Caco-2 (cell line): ENCODE measurements at regions not wholly inside any gene's neighbourhood (a gene's known extent, or its start where the extent isn't known, plus 50 kb on each side); places are given as distances from the start of the nearest gene placed in this dataset.

Source experiments
- BruUV-seq: library from RNA; stranded (reverse); fragments of 400-500 nt; replicated peaks from 2 replicates; lab custom pipeline; 2021; lab: Mats Ljungman, UMichigan
- CTCF ChIA-PET: fragments of 300-600 bp; sonication (Branson Sonifier 250); formaldehyde crosslinking; loops from one replicate; lab custom pipeline; 2022; ENCODE audit warnings: antibody characterized with exemption; lab: Charles Lee
- POLR2A ChIA-PET: fragments of 300-600 bp; sonication (Branson Sonifier 250); formaldehyde crosslinking; loops from one replicate; lab custom pipeline; 2022; ENCODE audit warnings: antibody characterized with exemption; lab: Charles Lee
- DNase-seq, 2 experiments: peaks; one replicate each; pipeline versions ENCODE4 v3.0.0 to v3.0.0-alpha.2; 2020 to 2022
- H3K27me3 ChIP-seq: replicated peaks from 2 replicates; pipeline ENCODE4 v1.6.0; 2011; ENCODE audit warnings: low read length; ENCODE audit not compliant: control insufficient read depth, insufficient read depth
- H3K36me3 ChIP-seq: 2 replicates; pipeline ENCODE4 v1.5.1; 2011; ENCODE audit warnings: low read length; ENCODE audit not compliant: control insufficient read depth, insufficient read depth
- H3K4me1 ChIP-seq: fragments of 250-450 bp; sonication (Bioruptor Pico); 2 replicates; pipeline ENCODE4 v1.5.1; 2020; ENCODE audit warnings: mild to moderate bottlenecking
- H3K4me3 ChIP-seq: 2 replicates; pipeline ENCODE4 v1.5.1; 2011; ENCODE audit warnings: low read depth, mild to moderate bottlenecking, control low read depth, low read length
- H3K9me3 ChIP-seq: fragments of 250-450 bp; sonication (Bioruptor Pico); 2 replicates; pipeline ENCODE4 v1.5.1; 2020; ENCODE audit warnings: mild to moderate bottlenecking, moderate library complexity
- H3K27ac Mint-ChIP-seq: one replicate; pipeline ENCODE4 v1.8.0; 2022; ENCODE audit warnings: mixed read lengths; ENCODE audit not compliant: unreplicated experiment
- H3K27me3 Mint-ChIP-seq: one replicate; pipeline ENCODE4 v1.8.0; 2022; ENCODE audit warnings: mixed read lengths; ENCODE audit not compliant: insufficient read depth, unreplicated experiment
- H3K36me3 Mint-ChIP-seq: one replicate; pipeline ENCODE4 v1.8.0; 2022; ENCODE audit warnings: mild to moderate bottlenecking, mixed read lengths; ENCODE audit not compliant: insufficient read depth, unreplicated experiment
- H3K4me1 Mint-ChIP-seq: one replicate; pipeline ENCODE4 v1.8.0; 2022; ENCODE audit warnings: low read depth, mixed read lengths; ENCODE audit not compliant: unreplicated experiment
- H3K4me3 Mint-ChIP-seq: one replicate; pipeline ENCODE4 v1.8.0; 2022; ENCODE audit warnings: mild to moderate bottlenecking, moderate library complexity, mixed read lengths; ENCODE audit not compliant: unreplicated experiment
- H3K9me3 Mint-ChIP-seq: one replicate; pipeline ENCODE4 v1.8.0; 2022; ENCODE audit warnings: mixed read lengths; ENCODE audit not compliant: unreplicated experiment
- CTCF ChIP-seq, 2 experiments: fragments of 200-600 bp in 1 of 2; IDR thresholded peaks; 1 replicate in 1 of 2; 2 replicates in 1 of 2; pipeline versions ENCODE4 v1.5.1 to v1.8.0; 2011 to 2022; ENCODE audit warnings: antibody characterized with exemption in 1 of 2, control low read depth in 1 of 2, inconsistent platforms in 1 of 2, low read depth in 1 of 2, low read length in 1 of 2, mild to moderate bottlenecking in 1 of 2, moderate library complexity in 1 of 2; ENCODE audit not compliant: insufficient read depth in 1 of 2, severe bottlenecking in 1 of 2, unreplicated experiment in 1 of 2
- intact Hi-C: fragments of 100-400 bp; cut with micrococcal nuclease; formaldehyde crosslinking; loops from one replicate; pipeline ENCODE4 v1.10.0; 2022; ENCODE audit not compliant: unreplicated experiment

DNA sequence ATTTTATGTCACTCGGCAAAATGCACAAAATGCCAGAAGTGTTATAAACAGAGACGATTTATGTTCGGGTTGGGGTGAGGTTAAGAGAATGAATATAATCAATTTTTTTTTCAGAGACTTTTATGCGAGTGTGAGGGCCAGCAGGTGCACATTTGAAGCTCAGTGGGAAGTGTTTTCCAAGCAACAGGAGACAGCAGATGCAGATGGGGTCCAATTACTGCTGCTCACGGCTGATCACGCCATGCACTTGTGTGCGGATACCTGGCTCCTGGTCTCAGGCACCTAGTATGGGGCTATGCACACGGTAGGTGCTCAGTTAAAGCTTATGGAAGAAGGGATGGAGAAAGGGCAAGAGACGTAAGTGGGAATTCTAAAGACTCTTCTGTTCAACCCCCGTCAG is 249.1 kb downstream of the MIAT start:
- Mint-ChIP-seq H3K4me3 (no peak overlapping the region), H3K27ac (no peak overlapping the region), H3K4me1 (peaks cover 8% of the 10 kb centered on the region), H3K9me3 (no peaks in the 10 kb centered on the region), H3K27me3 (peaks cover 33% of the 10 kb centered on the region), H3K36me3 (no peaks in the 10 kb centered on the region)
- no TSS peak for BruUV-seq
- no peaks in the 10 kb centered on the region for H3K9me3 ChIP-seq
- no peaks in the 10 kb centered on the region for H3K27me3 ChIP-seq
- intact Hi-C loops = no loop called here
- no peak overlapping the region for H3K4me3 ChIP-seq
- DNase-seq = no peak
- H3K4me1 ChIP-seq = no peaks in the 10 kb centered on the region
- POLR2A ChIA-PET = no interaction called here
- TF ChIP-seq CTCF (IDR thresholded peaks at IDR 0.05; ENCODE audit: insufficient read depth in 1 of 2, low read depth in 1 of 2, low read length in 1 of 2, severe bottlenecking in 1 of 2, unreplicated experiment in 1 of 2) = no peak
- CTCF ChIA-PET = no interaction called here
- H3K36me3 ChIP-seq = no peaks in the 10 kb centered on the region

GRCh38 chr22:26907366-26907765 is 250.0 kb downstream of the MIAT start:
- CTCF ChIA-PET = no interaction called here
- H3K27me3 Mint-ChIP-seq = peaks cover 33% of the 10 kb centered on the region

DNA sequence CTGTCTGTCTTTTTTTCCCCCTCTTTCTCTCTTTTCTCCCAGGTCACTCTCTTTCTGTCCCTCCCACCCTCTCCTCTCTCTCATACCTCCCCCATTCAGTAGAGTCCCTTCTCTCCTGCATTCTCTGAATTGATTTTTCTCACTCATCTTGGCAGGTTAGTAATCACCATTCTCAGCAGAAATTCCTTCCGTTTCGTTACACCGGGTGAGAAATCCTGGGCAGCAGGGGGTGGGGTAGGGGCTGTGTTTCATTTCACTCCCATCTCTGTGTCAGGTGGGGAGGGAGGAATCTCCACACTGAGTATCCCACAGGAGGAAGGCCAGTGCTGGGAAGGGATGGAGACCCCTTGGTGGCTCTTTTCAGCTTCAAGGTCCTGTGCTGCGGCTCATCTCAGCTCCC is 253.5 kb downstream of the MIAT start:
- CTCF ChIA-PET = no interaction called here
- H3K27me3 ChIP-seq = no peaks in the 10 kb centered on the region
- intact Hi-C loops = no loop called here

More at GRCh38 chr22:26907366-26907765, 250.0 kb downstream of the MIAT start:
- Mint-ChIP-seq H3K36me3 (no peaks in the 10 kb centered on the region), H3K9me3 (no peaks in the 10 kb centered on the region), H3K27ac (no peak overlapping the region), H3K4me3 (no peak overlapping the region), H3K4me1 (peaks cover 8% of the 10 kb centered on the region)
- Histone ChIP-seq H3K4me1 (no peaks in the 10 kb centered on the region), H3K4me3 (no peak overlapping the region), H3K27me3 (no peaks in the 10 kb centered on the region), H3K9me3 (no peaks in the 10 kb centered on the region), H3K36me3 (no peaks in the 10 kb centered on the region)
- intact Hi-C loops = no loop called here
- no peak for TF ChIP-seq CTCF (IDR thresholded peaks at IDR 0.05; ENCODE audit: insufficient read depth in 1 of 2, low read depth in 1 of 2, low read length in 1 of 2, severe bottlenecking in 1 of 2, unreplicated experiment in 1 of 2)
- POLR2A ChIA-PET = no interaction called here
- no TSS peak for BruUV-seq
- DNase-seq = no peak

More for the DNA sequence above, 253.5 kb downstream of the MIAT start:
- TF ChIP-seq CTCF (IDR thresholded peaks at IDR 0.05; ENCODE audit: insufficient read depth in 1 of 2, low read depth in 1 of 2, low read length in 1 of 2, severe bottlenecking in 1 of 2, unreplicated experiment in 1 of 2) = no peak
- Histone ChIP-seq H3K9me3 (no peaks in the 10 kb centered on the region), H3K4me1 (no peaks in the 10 kb centered on the region), H3K4me3 (no peak overlapping the region), H3K36me3 (no peaks in the 10 kb centered on the region)
- H3K9me3 Mint-ChIP-seq = no peaks in the 10 kb centered on the region
- no peak for DNase-seq
- POLR2A ChIA-PET = no interaction called here
- no TSS peak for BruUV-seq
- H3K4me3 Mint-ChIP-seq = no peak overlapping the region
- peaks cover 18% of the 10 kb centered on the region for H3K27me3 Mint-ChIP-seq
- no peaks in the 10 kb centered on the region for H3K36me3 Mint-ChIP-seq
- no peaks in the 10 kb centered on the region for H3K4me1 Mint-ChIP-seq
- H3K27ac Mint-ChIP-seq = no peak overlapping the region
